GM21526 (cell line): ENCODE measurements at regions not wholly inside any gene's neighbourhood (a gene's known extent, or its start where the extent isn't known, plus 50 kb on each side); places are given as distances from the start of the nearest gene placed in this dataset.

Experiments used
- ATAC-seq: cut with Tn5 transposase; IDR thresholded peaks from one replicate; pipeline ENCODE4 v1.9.1; 2021; ENCODE audit warnings: moderate library complexity; ENCODE audit not compliant: unreplicated experiment, low FRiP score

DNA sequence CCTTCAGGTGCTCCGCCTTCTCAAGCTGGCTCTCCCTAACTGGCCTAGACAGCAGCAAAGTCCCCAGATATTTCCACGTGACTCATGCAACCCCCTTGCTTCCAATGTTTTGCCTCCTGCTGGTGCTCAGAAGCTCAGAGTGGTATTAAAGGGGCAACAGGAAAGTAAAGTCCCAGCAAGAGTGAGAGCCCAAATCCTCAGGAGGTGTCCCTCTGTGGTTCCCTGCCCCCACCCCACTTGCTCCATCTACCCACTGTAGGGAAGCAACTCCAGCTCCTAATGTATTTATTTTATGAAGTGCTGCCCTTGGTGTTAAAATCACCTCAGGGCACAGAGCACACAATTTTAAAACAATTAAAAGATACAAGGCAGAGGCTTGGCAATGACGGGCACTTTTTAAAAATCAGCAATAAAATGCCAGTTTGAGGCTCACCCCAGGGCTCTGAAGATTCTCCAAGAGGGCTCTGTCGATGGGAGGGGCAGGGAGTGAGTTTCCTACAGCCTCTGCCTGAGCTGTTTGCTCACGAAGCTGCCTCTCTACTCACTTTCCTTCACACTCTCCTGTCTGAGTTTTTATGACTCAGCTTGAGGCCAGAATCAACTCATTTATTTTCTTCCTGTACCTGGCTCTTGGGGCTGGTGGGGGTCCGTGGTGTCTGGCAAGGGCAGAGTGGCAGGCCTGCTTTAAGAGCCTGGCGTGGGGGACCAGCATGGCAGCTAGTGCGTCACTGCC lies 81.9 kb upstream of the MAX start:
- ATAC-seq, result no peak

DNA sequence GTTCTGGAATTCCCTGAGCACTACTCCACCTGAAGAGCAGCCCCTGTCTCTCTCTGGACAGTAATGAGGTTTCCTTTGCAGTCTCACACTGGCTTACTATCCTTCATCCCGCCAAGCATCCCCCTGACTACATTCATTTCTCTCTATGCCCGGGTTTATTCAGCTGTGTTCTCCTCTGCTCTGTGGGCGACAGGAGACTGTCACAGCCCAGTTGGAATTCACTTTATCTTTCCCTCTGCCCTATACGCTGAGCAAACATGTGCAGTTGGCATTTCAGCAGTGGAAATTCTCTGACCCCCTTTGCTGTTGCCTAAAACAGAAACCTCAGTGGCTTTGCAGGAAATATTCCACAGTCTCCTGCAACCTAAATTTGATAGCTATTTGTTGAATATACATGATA lies 83.5 kb upstream of the MAX start:
- no peak for ATAC-seq

DNA sequence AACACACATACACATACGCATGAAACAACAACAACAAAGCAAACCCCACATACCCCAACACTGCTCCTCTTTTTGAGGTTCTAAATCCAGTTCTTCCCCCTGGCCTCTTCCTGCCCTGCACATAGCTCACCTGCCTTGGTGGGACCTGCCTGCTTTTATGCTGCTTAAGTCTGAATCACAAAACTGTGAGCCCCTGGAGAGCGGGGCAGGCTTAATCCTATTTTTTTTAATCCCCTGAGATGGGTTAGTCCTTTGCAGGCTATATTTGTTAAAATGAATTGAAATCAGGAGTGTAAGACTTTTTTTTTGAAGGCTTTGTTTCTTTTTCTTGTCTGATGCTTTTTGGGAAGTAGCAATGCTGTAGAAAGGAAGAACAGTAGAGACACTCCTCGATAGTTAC lies 84.6 kb upstream of the MAX start:
- no peak for ATAC-seq

DNA sequence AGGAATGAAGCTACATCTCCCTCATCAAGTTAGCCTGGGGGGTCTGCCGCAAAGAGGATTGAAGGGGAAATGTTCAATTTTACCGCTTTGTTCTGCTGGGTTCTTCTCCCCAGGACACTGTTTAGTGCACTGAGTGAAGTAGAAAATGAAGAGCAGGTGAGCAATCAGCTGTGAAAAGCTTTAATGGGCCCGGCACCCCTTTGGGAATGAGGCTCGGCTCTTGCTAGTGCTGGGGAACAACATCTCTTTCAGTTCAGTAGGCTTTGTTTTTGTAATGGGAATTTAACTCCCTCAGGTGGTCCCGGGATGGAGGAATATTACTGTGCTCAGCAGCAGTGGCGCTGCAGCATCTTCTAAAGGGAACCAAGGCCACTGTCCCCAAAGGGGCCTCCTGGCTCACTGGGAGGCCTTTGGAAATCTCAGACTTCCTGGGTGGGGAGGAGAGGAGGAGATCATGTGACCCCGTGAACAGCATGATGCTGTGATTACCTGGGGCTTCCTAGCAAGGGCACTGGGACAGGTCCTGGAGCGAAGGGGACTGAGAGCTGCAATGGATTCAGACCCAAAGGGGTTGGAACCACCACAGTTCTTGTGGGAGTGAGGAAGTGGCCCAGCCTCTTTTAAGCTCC lies 85.2 kb upstream of the MAX start:
- no peak for ATAC-seq

DNA sequence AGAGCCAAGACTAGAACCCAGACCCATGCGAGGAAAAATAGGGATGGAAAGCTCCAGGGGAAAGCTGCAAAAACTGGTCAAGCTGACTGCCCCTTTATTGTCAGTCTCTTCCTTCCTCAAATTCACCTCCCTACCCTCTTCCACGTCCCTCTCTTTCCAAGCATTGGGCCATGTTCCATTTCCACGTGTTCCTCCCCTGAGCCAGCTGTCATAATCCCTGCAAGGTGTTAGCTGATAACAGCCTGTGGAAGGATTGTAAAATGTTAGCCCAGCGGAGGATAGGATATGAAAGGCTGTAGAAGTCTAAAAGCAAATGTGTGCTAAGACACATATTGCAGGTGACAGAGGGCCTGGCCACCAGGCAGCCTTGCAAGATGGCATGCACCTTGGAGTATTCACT lies 88.0 kb upstream of the MAX start:
- no peak for ATAC-seq

DNA sequence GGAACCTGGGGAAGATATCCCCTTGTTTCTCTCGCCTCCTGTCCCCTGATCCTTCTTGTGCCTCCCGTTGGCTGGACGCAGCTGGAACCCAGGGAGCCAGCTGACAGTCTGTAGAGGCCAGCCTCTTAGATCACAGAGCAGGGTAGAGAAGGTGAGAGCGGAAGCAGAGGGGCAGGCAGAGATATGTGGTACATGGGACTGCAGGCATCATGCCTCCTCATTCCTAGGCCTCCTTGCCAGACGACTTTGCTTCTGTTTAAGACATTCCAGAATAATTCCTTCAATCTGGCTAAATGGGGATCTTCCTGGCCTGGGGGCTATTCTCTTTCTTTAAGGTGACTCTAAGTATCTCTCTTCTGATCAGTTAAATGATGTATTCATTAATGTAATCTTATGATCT lies 89.4 kb upstream of the MAX start:
- ATAC-seq, result no peak

DNA sequence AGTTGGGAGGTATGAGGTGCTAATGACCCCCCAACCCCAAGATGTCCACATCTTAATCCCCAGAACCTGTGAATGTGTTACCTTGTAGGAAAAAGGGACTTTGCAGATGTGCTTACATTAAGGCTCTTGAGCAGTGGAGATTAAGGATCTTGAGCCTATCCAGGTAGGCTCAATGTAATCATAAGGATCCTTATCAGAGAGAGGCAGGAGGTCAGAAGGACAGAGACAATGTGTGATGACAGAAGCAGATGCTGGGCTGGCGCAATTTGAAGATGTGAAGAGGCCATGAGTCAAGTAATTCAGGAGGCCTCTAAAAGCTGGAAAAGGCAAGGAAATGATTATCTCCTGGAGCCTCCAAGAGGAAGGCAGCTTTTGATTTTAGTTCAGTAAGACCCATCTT lies 90.4 kb upstream of the MAX start:
- no peak for ATAC-seq

DNA sequence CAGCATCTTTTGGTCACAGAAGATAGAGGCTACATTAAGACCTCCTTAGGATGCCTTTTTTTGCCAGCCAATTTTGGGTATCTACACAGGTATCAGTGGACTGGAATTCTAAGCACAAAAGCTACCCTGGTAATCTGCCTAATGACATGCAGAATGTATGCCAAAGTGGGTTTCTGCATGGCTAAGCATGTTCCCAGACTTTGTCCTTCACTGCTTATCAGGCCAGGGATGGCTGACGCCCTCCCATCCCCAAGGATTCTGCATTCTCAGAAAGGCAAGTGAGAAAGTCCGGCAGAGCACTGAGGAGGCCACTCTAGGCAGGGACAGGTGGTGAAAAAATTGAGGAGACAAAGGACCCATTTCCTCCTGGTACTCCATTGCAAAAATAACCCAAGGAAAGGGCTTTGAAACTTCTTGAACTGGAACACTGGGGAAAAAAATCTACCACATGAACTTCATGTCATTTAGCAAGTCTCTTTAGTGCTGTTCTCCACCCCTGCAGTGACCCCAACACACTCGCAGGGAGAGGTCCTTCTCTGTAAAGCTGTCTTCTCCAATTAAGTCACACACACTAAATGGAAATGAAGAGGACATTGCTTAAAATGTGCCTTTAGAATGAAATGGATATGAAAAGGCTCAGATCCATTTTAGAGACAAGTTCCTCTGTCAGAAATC lies 91.7 kb upstream of the MAX start:
- no peak for ATAC-seq

DNA sequence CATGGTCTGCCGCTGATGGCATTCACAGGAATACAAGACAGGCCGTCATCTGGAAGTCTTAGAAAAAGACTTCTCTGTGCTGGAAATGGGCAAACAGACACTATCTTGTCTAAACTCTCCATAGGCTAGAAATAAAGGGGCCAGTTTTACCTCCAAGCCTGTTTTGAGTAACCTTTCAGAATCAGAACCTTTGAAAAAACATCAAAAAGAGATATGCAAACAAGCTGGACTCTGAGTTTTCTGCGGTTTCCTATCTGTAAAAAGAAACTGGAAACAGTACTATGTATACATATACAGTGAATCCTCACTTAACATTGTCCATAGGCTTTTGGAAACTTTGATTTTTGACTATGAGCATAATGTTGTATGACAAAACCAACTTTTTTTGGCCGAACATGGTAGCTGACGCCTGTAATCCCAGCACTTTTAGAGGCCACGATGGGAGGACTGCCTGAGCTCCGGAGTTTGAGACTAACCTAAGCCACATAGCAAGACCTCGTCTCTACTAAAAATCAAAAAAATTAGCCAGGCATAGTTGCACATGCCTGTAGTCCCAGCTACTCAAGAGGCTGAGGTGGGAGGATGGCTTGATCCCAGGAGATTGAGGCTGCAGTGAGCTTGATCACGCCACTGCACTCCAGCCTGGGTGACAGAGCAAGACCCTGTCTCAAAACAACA lies 92.9 kb upstream of the MAX start:
- ATAC-seq, result peak; percentile 87

DNA sequence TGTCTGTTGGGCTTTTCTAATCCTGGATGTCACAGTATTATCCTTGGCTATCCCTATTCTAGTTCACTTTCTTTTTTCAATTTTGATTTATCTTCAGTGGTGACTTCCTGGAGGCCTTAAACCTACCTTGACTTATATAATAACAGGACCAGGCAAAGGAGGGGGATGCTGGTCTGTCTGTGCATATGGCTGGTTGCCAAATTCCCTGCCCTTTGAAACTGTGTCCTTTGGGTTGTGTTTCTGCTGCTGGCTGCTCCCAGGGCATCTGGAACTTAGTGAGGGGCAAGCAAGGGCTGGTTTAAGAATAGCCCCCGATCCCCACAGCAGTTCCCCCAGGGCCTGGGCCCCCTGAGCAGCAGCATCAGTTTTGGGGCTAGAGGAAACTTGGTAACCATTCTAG lies 96.0 kb upstream of the MAX start:
- no peak for ATAC-seq

DNA sequence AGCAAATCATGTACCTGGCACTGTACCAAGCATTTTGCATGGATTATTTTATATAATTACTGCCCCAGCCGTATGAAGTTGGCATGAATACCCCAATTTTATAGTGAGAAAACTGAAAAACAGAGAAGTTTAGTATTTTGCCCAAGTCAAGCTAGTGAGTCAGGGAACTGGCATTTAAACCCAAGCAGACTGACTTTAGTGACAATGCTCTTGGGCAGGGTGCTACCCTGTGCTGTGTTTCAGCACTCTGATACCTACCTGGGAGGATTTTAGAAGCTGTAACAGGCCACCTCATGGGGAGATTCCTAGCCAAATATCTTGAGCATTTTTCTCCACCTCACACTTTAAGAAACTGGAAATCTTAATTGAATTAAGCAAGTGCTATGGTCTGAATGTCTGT lies 98.1 kb upstream of the MAX start:
- no peak for ATAC-seq

DNA sequence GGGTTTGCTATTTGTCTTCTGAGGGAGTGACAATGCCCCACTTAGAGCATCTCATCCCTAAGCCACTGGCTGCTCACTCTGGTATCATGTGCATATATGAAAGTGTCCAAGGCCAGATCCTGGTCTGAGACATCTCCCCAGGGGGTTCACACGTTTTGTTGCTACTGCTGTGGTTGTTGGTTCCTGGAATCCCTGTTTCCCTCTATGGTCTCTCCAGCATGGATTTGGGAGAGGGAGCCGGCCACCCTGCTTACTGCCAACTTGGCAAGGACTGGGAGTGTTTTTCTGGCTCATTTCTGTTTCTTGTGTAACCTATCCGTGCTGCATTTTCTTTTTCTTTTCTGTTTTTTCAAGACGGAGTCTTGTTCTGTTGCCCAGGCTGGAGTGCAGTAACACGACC lies 101.3 kb upstream of the MAX start:
- ATAC-seq, result no peak

DNA sequence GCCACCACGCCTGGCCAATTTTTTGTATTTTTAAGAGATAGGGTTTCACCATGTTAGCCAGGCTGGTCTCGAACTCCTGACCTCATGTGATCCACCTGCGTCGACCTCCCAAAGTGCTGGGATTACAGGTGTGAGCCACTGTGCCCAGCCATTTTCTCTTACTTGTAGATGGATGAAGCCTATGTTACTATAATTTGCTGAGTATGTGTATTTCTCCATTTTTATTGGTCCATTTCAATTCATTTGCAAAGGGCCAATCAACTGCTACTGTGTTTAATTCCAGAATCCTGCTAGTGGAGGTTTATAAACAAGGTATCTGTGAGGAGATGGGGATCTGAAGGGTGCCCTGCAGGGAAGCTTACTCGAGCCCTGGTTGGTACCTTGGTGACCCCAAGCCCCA lies 101.7 kb upstream of the MAX start:
- no peak for ATAC-seq

DNA sequence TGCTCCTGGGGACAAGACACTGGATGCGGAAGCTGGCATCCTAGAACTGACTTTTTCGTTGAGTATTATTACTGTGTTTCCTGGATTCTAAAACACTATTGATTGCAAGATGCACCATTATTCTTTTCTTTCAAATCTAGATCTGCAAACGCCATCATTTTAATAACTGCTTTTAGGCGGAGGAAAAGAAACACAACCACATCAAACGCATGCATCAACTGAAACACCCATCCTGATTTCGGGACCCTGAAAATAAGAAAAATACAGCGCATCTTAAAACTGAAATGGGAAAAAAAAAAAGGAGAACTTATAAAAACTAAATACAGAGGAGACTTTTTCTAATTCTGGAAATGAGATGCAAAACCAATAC lies 103.7 kb upstream of the MAX start:
- no peak for ATAC-seq

DNA sequence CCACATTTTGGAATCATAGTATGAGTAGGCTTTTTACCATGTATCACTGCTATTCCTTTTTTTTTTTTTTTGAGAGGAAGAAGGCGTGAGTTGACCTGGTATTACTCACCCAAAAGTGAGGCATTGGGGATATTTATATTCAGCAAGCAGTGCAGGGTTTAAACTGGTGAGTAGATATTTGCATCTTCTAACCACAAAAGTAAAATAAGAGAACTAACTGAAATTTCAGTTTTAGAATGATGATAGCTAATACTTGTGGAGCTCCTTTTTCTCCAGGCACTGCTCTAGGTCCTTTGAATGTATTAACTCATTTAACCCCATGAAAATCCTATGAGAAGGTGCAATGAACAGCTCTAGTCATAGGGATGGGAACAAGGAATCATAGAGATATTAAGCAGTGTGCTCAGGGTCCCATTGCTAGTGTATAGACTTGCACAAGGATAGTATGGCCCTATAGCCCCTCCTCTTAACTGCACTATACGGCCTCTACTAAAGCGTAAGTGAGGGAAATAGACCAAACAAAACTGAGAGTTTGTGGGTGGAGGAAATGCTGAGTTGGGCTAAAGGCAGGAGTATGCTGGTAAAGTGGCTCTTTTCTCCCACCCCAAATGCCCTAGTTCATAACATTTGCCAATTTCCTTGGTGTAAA lies 104.3 kb upstream of the MAX start:
- ATAC-seq, result peak; percentile 64

DNA sequence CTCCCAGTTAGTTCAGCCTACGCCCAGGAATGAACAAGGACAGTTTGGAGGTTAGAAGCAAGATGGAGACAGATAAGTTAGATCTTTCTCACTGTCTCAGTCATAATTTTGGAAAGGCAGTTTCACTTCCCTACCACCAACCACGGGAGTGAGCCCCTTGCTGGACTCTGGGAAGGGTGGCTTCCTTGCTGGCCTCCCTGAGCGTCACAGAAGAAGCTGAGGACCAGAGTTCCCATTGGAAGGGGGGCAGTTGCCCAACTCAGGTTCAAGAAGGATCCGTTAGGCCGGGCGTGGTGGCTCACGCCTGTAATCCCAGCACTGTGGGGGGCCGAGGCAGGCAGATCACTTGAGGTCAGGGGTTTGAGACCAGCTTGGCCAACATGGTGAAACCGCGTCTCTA lies 106.2 kb upstream of the MAX start:
- no peak for ATAC-seq

DNA sequence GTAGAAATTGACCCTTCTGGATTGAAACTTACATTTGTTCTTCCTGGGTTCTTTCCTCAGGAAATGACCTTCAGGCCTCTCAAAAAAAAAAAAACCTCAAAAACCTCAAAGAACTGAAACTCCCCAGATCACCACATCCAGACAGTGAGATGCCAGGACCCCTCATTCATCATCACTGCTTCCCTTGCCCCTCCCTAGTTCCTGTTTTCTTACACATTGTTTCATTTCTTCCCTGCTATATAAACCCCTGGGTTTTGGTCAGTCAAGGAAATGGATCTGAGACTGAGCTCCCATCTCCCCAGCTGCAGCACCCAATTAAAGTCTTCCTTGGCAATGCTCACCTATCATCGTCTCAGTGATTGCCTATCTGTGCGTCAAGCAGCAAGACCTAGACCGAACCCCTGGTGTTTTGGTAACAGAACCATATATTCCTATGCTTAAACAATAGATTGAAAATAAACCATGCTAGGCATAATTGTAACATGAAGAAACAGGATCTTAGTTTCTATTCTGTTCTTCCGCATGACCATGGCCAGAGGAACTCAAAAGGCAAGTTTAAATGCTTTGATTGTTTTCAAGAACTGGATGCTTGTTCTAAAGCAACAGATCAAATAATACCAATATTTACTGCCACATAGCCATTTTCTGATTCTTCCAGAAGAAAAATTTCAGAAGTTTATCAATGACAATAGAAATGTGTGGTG lies 108.0 kb upstream of the MAX start:
- no peak for ATAC-seq

DNA sequence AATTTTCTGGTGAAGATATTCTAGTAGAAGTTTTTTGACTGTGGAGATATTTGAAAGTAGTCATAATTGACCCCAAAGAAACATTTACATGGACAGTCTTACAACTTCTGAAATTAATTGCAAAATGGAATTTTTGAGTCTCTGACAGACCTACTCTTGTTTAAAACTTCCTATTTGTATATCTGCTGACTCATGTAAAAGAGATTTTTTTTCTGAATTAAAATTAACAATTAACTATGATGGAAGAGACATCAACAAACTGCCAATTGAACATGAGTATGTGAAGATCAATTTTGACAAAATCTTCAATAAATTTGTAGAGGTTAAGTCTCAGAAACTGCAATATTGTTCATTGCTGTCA lies 108.5 kb upstream of the MAX start:
- ATAC-seq, result no peak

DNA sequence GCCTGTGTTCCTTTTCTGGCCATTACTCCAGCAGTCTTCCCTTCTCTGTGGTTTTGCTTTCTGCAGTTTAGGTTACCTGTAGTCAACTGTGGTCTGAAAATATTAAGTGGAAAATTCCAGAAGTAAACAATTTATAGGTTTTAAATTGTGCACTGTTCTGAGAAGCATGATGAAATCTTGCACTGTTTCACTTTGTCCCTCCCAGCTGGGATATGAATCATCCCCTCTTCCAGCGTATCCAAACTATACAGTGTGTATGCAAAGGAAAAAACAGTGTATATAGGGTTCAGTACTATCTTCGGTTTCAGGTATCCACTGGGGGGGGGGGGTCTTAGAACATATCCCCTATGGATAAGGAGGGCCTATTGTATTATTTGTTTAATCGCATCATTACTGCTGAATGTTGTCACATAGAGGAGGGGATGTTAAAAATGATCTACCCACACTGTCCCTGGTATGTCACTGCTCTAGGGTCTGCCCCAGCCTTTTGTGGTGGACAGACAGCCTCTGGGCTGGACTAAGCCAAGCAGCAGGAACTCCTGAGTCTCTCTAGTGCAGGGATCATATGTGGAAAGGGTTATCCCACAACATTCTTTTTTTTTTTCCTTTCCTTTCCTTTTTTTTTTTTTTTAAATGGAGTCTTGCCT lies 109.1 kb upstream of the MAX start:
- ATAC-seq, result no peak

DNA sequence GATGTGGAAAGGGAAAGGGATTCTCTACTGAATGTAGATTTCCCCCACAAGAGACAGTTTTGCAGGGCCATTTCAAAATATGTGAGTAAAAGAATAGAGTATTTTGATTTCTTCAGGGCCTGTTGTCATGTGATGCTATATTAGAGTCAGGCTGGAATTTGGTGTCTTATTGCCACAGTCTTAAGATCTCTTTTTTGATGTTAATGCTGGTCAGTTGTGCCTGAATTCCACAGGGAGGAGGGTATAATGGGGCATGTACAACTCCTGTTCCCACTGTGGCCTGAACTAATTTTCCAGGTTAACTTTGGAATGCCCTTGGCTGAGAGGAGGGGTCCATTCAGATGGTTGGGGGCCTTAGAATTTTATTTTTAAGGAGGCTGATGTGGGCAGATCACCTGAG lies 111.0 kb upstream of the MAX start:
- no peak for ATAC-seq
